A673 (cell line): ENCODE measurements at regions not wholly inside any gene's neighbourhood (a gene's known extent, or its start where the extent isn't known, plus 50 kb on each side); places are given as distances from the start of the nearest gene placed in this dataset.

ENCODE experiments used
- BruUV-seq: library from RNA; stranded (reverse); fragments of 400-500 nt; replicated peaks from 2 replicates; lab custom pipeline; 2021; lab: Mats Ljungman, UMichigan
- CTCF ChIA-PET: fragments of 300-600 bp; sonication (Branson Sonifier 250); formaldehyde crosslinking; loops from one replicate; lab custom pipeline; 2022; ENCODE audit warnings: antibody characterized with exemption; lab: Charles Lee
- POLR2A ChIA-PET: fragments of 300-600 bp; sonication (Branson Sonifier 250); formaldehyde crosslinking; loops from one replicate; lab custom pipeline; 2022; ENCODE audit warnings: antibody characterized with exemption; ENCODE audit not compliant: low non-redundant PET; lab: Charles Lee
- DNase-seq: peaks from one replicate; pipeline ENCODE4 v3.0.0-alpha.2; 2015; ENCODE audit warnings: low spot score
- H3K27ac ChIP-seq: fragments of 200-600 bp; sonication (generic); 2 replicates; pipeline ENCODE4 v1.5.1; 2016; ENCODE audit warnings: mixed run types, low read depth, mild to moderate bottlenecking, mixed read lengths, antibody characterized with exemption, low read length; ENCODE audit not compliant: poor library complexity, severe bottlenecking
- H3K27me3 ChIP-seq: fragments of 200-600 bp; sonication (generic); replicated peaks from 2 replicates; pipeline ENCODE4 v1.6.1; 2017; ENCODE audit warnings: mixed run types, low read depth, mild to moderate bottlenecking, mixed read lengths, antibody characterized with exemption, low read length; ENCODE audit not compliant: insufficient read depth, poor library complexity
- H3K36me3 ChIP-seq: fragments of 200-600 bp; sonication (generic); 2 replicates; pipeline ENCODE4 v1.6.1; 2016; ENCODE audit warnings: mixed run types, mild to moderate bottlenecking, mixed read lengths, antibody characterized with exemption, low read length; ENCODE audit not compliant: insufficient read depth, poor library complexity, severe bottlenecking
- H3K4me1 ChIP-seq: fragments of 200-600 bp; sonication (generic); 2 replicates; pipeline ENCODE4 v1.6.1; 2017; ENCODE audit warnings: mixed run types, mild to moderate bottlenecking, mixed read lengths, antibody characterized with exemption, low read length; ENCODE audit not compliant: insufficient read depth, poor library complexity, severe bottlenecking
- H3K4me3 ChIP-seq: fragments of 200-600 bp; sonication (generic); 2 replicates; pipeline ENCODE4 v1.5.1; 2016; ENCODE audit warnings: low read depth, mixed run types, mild to moderate bottlenecking, mixed read lengths, low read length; ENCODE audit not compliant: poor library complexity, severe bottlenecking
- H3K9me3 ChIP-seq: fragments of 200-600 bp; sonication (generic); 2 replicates; pipeline ENCODE4 v1.6.1; 2016; ENCODE audit warnings: mixed run types, low read depth, mild to moderate bottlenecking, mixed read lengths, antibody characterized with exemption, low read length; ENCODE audit not compliant: poor library complexity, severe bottlenecking
- EZH2 ChIP-seq: fragments of 200-600 bp; sonication (generic); IDR thresholded peaks from 2 replicates; pipeline ENCODE4 v1.6.1; 2017; ENCODE audit warnings: borderline replicate concordance, low read depth, mild to moderate bottlenecking, mixed read lengths, antibody characterized with exemption, low read length; ENCODE audit not compliant: poor library complexity, severe bottlenecking
- intact Hi-C: fragments of 100-400 bp; cut with micrococcal nuclease; formaldehyde crosslinking; loops from one replicate; pipeline ENCODE4 v1.10.0; 2022; ENCODE audit not compliant: unreplicated experiment
- TF ChIP-seq, protein P1 (sequence below): fragments of 300-800, 200-600 bp; sonication (generic); conservative IDR thresholded peaks from 2 replicates; pipeline ENCODE4 v1.5.1; 2017; ENCODE audit warnings: low read depth, mild to moderate bottlenecking, antibody characterized with exemption, low read length, moderate library complexity, mixed read lengths

DNA sequence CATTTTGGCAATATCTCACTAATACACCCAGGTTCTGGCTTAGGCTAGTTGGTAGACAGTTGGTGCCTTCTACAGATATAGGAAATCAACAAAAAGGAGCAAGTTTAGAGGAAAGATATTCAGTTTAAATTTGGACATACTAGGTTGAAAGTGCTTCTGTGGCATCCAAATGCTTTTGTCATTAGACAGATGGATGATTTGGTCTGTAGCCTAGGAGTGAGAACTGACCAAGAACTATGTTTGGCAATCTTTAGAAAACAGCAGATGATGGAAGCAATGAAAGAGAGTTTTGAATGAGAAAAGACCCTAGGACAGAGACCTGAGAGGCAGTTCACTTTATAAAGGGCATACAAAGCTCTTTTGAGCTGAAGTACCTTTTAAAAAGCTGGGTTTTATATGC, 201.3 kb upstream of the FSHR start:
- no TSS peak for BruUV-seq
- ChIA-PET POLR2A (no interaction called here), CTCF (no interaction called here)
- no peaks in the 10 kb centered on the region for H3K4me1 ChIP-seq
- no peaks in the 10 kb centered on the region for H3K36me3 ChIP-seq
- H3K4me3 ChIP-seq = no peak overlapping the region
- no peaks in the 10 kb centered on the region for H3K27me3 ChIP-seq
- TF ChIP-seq, protein P1, sequence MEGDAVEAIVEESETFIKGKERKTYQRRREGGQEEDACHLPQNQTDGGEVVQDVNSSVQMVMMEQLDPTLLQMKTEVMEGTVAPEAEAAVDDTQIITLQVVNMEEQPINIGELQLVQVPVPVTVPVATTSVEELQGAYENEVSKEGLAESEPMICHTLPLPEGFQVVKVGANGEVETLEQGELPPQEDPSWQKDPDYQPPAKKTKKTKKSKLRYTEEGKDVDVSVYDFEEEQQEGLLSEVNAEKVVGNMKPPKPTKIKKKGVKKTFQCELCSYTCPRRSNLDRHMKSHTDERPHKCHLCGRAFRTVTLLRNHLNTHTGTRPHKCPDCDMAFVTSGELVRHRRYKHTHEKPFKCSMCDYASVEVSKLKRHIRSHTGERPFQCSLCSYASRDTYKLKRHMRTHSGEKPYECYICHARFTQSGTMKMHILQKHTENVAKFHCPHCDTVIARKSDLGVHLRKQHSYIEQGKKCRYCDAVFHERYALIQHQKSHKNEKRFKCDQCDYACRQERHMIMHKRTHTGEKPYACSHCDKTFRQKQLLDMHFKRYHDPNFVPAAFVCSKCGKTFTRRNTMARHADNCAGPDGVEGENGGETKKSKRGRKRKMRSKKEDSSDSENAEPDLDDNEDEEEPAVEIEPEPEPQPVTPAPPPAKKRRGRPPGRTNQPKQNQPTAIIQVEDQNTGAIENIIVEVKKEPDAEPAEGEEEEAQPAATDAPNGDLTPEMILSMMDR = no peak
- TF ChIP-seq EZH2 = no peak
- intact Hi-C loops = no loop called here
- no peaks in the 10 kb centered on the region for H3K9me3 ChIP-seq
- DNase-seq = no peak
- no peak overlapping the region for H3K27ac ChIP-seq

DNA sequence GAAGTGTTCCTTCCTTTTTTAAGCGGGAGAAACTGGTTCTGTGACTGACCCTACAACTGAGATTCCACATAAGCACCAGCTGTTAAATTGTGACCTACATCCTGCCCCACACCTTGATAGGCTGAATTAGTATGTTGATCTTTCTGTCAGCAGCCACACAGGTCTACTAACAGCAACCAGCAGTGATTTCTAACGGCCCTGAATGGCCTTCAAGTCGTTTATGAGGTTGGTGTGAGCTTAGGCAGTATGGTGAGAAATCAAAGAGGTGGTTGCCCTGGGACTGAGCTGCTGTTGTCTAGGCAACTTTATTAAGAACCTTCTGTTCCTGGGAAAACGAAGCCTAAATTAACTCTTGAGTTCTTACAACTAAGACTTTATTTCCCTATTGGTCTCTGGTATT, 197.2 kb upstream of the FSHR start:
- Histone ChIP-seq H3K27ac (no peak overlapping the region), H3K36me3 (no peaks in the 10 kb centered on the region), H3K9me3 (no peaks in the 10 kb centered on the region), H3K27me3 (no peaks in the 10 kb centered on the region), H3K4me3 (no peak overlapping the region), H3K4me1 (no peaks in the 10 kb centered on the region)
- ChIA-PET CTCF (no interaction called here), POLR2A (no interaction called here)
- no TSS peak for BruUV-seq
- intact Hi-C loops = no loop called here
- no peak for DNase-seq
- TF ChIP-seq, protein P1 = no peak
- no peak for TF ChIP-seq EZH2

DNA sequence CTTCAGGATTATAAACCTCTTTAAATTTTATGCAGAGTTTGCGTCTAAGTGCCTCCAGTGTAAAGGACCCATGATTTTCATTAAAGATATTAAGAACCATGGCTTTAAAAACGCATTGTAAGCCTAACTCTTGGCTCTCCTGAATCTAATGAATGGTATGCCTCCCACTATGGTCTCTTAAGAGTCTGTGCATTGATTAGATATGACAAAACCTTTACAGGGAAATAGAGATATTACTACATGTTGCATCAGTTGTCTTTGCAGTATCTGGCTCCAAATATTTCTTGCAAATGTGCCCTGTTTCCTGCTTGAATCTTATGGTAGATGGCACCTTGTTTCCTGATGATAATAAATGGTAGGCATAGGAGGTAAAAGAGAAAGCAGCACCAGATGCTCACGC, 189.3 kb upstream of the FSHR start:
- no peaks in the 10 kb centered on the region for H3K9me3 ChIP-seq
- ChIA-PET POLR2A (no interaction called here), CTCF (no interaction called here)
- BruUV-seq = no TSS peak
- no peaks in the 10 kb centered on the region for H3K4me1 ChIP-seq
- H3K4me3 ChIP-seq = no peak overlapping the region
- no peaks in the 10 kb centered on the region for H3K27me3 ChIP-seq
- H3K36me3 ChIP-seq = no peaks in the 10 kb centered on the region
- no peak overlapping the region for H3K27ac ChIP-seq
- DNase-seq = no peak
- TF ChIP-seq, protein P1 = no peak
- no peak for TF ChIP-seq EZH2
- intact Hi-C loops = no loop called here
